Panc1 (cell line): ENCODE measurements at regions not wholly inside any gene's neighbourhood (a gene's known extent, or its start where the extent isn't known, plus 50 kb on each side); places are given as distances from the start of the nearest gene placed in this dataset.

ENCODE experiments used
- TF ChIP-seq, protein P1 (sequence below): fragments of 450-650 bp; IDR thresholded peaks from 2 replicates; pipeline ENCODE4 v1.5.1; 2017; ENCODE audit warnings: mild to moderate bottlenecking
- TF ChIP-seq, protein P2 (sequence below), 2 experiments: IDR thresholded peaks; 2 replicates each; pipeline ENCODE4 v1.6.1; 2011 to 2012; ENCODE audit warnings: low read depth in 2 of 2, control low read depth in 1 of 2, low read length in 1 of 2, mild to moderate bottlenecking in 1 of 2, moderate library complexity in 1 of 2; ENCODE audit not compliant: insufficient read depth in 1 of 2

- TF ChIP-seq, protein P1, sequence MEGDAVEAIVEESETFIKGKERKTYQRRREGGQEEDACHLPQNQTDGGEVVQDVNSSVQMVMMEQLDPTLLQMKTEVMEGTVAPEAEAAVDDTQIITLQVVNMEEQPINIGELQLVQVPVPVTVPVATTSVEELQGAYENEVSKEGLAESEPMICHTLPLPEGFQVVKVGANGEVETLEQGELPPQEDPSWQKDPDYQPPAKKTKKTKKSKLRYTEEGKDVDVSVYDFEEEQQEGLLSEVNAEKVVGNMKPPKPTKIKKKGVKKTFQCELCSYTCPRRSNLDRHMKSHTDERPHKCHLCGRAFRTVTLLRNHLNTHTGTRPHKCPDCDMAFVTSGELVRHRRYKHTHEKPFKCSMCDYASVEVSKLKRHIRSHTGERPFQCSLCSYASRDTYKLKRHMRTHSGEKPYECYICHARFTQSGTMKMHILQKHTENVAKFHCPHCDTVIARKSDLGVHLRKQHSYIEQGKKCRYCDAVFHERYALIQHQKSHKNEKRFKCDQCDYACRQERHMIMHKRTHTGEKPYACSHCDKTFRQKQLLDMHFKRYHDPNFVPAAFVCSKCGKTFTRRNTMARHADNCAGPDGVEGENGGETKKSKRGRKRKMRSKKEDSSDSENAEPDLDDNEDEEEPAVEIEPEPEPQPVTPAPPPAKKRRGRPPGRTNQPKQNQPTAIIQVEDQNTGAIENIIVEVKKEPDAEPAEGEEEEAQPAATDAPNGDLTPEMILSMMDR, result no peak
- TF ChIP-seq, protein P2, sequence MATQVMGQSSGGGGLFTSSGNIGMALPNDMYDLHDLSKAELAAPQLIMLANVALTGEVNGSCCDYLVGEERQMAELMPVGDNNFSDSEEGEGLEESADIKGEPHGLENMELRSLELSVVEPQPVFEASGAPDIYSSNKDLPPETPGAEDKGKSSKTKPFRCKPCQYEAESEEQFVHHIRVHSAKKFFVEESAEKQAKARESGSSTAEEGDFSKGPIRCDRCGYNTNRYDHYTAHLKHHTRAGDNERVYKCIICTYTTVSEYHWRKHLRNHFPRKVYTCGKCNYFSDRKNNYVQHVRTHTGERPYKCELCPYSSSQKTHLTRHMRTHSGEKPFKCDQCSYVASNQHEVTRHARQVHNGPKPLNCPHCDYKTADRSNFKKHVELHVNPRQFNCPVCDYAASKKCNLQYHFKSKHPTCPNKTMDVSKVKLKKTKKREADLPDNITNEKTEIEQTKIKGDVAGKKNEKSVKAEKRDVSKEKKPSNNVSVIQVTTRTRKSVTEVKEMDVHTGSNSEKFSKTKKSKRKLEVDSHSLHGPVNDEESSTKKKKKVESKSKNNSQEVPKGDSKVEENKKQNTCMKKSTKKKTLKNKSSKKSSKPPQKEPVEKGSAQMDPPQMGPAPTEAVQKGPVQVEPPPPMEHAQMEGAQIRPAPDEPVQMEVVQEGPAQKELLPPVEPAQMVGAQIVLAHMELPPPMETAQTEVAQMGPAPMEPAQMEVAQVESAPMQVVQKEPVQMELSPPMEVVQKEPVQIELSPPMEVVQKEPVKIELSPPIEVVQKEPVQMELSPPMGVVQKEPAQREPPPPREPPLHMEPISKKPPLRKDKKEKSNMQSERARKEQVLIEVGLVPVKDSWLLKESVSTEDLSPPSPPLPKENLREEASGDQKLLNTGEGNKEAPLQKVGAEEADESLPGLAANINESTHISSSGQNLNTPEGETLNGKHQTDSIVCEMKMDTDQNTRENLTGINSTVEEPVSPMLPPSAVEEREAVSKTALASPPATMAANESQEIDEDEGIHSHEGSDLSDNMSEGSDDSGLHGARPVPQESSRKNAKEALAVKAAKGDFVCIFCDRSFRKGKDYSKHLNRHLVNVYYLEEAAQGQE (IDR thresholded peaks at IDR 0.05; ENCODE audit: insufficient read depth in 1 of 2, low read depth in 2 of 2, low read length in 1 of 2), result no peak
These were observed 75.9 kb downstream of the EDN3 start for GRCh38 chr20:59376109-59376841.
